ENCODE measurements at regions not wholly inside any gene's neighbourhood (a gene's known extent, or its start where the extent isn't known, plus 50 kb on each side); places are given as distances from the start of the nearest gene placed in this dataset.

DNA sequence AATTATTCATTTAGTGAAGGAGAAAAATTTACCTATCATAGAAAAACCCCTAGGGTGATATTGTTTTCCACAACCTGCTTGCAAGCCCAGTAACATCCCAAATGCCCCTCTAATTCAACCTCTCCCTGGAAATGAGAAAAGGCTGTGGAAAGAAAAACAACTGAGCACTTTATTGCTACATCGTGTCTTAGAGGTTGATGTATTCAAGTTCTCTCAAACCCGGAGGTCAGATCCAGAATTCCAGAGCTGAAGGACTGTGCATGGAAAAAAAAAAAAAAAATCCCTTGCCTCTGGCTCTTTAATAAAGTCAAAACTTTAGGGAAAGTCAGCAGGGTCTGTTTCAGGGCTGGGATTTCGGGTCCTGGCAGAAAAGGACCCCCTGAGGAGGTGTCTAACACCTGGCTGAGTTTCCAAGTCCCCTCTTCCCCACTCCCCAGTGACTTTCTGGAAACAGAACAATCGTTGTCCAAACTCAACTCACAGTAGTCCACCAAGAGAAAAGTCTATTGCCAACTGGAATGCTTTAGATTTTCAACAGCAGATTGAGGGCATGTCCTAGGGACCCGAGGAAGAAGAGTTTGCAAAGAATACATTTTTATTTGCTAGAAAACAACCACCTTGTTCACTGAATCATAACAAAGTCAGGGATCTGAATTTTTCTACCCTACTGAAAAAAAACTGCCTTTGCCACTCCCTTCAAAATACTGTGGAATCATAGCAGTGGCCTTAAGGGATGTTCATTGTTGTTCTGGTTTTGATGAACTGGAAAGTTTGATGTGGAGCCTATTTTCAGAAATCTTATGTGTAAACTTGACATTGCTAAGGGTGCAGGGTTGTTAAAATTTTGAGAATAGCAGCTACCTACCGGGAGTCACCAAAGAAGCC is 207.5 kb upstream of the ADAMTS9 start:
- TF ChIP-seq, protein P1, sequence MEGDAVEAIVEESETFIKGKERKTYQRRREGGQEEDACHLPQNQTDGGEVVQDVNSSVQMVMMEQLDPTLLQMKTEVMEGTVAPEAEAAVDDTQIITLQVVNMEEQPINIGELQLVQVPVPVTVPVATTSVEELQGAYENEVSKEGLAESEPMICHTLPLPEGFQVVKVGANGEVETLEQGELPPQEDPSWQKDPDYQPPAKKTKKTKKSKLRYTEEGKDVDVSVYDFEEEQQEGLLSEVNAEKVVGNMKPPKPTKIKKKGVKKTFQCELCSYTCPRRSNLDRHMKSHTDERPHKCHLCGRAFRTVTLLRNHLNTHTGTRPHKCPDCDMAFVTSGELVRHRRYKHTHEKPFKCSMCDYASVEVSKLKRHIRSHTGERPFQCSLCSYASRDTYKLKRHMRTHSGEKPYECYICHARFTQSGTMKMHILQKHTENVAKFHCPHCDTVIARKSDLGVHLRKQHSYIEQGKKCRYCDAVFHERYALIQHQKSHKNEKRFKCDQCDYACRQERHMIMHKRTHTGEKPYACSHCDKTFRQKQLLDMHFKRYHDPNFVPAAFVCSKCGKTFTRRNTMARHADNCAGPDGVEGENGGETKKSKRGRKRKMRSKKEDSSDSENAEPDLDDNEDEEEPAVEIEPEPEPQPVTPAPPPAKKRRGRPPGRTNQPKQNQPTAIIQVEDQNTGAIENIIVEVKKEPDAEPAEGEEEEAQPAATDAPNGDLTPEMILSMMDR (IDR thresholded peaks at IDR 0.05): no peak
- H3K36me3 Mint-ChIP-seq (ENCODE audit: low read depth): no peaks in the 10 kb centered on the region
- H3K27me3 Mint-ChIP-seq: no peaks in the 10 kb centered on the region
- intact Hi-C loops (cut with micrococcal nuclease): no loop called here
- POLR2A ChIA-PET: no interaction called here
- H3K9me3 Mint-ChIP-seq: peaks cover 2% of the 10 kb centered on the region
- H3K27ac Mint-ChIP-seq: no peak overlapping the region
- CTCF ChIA-PET: no interaction called here
- no peak for DNase-seq
- no peaks in the 10 kb centered on the region for H3K4me1 Mint-ChIP-seq
- H3K4me3 Mint-ChIP-seq: no peak overlapping the region
- no peak for ATAC-seq (ENCODE audit: low read depth)

DNA sequence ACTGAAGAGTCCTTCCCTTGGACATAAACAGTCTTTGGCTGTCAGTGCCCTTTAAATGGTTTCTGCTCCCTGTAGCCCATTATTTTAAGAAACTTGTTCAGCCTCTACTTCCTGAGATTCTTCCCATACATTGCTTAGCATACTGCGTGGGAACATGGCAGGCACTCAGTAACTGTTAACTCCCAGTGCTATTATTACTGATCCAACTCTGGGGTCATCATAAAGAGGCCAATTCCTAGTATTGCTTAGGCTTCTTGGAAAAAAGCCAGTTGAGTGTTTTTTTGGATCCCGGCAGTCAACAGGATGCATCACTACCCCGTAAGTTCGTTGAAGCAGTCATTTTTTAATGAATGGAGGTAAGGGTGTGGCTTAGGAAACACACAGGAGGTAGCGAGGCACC is 206.2 kb upstream of the ADAMTS9 start:
- H3K9me3 Mint-ChIP-seq: peaks cover 2% of the 10 kb centered on the region

GRCh38 chr3:64892671-64893309 is 205.0 kb upstream of the ADAMTS9 start:
- no peak overlapping the region for H3K4me3 Mint-ChIP-seq
- no peaks in the 10 kb centered on the region for H3K27me3 Mint-ChIP-seq
- H3K4me1 Mint-ChIP-seq: no peaks in the 10 kb centered on the region
- H3K27ac Mint-ChIP-seq: no peak overlapping the region
- CTCF ChIA-PET: no interaction called here
- DNase-seq (no peak), ATAC-seq (ENCODE audit: low read depth) (no peak)
- TF ChIP-seq, protein P1 (IDR thresholded peaks at IDR 0.05): no peak
- no peaks in the 10 kb centered on the region for H3K36me3 Mint-ChIP-seq (ENCODE audit: low read depth)
- intact Hi-C loops (cut with micrococcal nuclease): no loop called here
- no peaks in the 10 kb centered on the region for H3K9me3 Mint-ChIP-seq
- POLR2A ChIA-PET: no interaction called here

More for the DNA sequence above, 206.2 kb upstream of the ADAMTS9 start:
- intact Hi-C loops (cut with micrococcal nuclease): no loop called here
- ATAC-seq (ENCODE audit: low read depth) (no peak), DNase-seq (no peak)
- no peak overlapping the region for H3K4me3 Mint-ChIP-seq
- TF ChIP-seq, protein P1 (IDR thresholded peaks at IDR 0.05): no peak
- no peaks in the 10 kb centered on the region for H3K27me3 Mint-ChIP-seq
- H3K36me3 Mint-ChIP-seq (ENCODE audit: low read depth): no peaks in the 10 kb centered on the region
- no peaks in the 10 kb centered on the region for H3K4me1 Mint-ChIP-seq
- H3K27ac Mint-ChIP-seq: no peak overlapping the region
- POLR2A ChIA-PET: no interaction called here
- CTCF ChIA-PET: no interaction called here

GRCh38 chr3:64891021-64891420 is 203.2 kb upstream of the ADAMTS9 start:
- Mint-ChIP-seq H3K27me3 (no peaks in the 10 kb centered on the region), H3K9me3 (peaks cover 3% of the 10 kb centered on the region), H3K27ac (no peak overlapping the region), H3K4me1 (no peaks in the 10 kb centered on the region), H3K36me3 (ENCODE audit: low read depth) (no peaks in the 10 kb centered on the region), H3K4me3 (no peak overlapping the region)
- DNase-seq: no peak
- CTCF ChIA-PET: no interaction called here
- no peak for ATAC-seq (ENCODE audit: low read depth)
- POLR2A ChIA-PET: no interaction called here
- TF ChIP-seq, protein P1 (IDR thresholded peaks at IDR 0.05): no peak
- intact Hi-C loops (cut with micrococcal nuclease): no loop called here

- no peaks in the 10 kb centered on the region for H3K27me3 Mint-ChIP-seq
- POLR2A ChIA-PET: no interaction called here
- ATAC-seq (ENCODE audit: low read depth) (no peak), DNase-seq (no peak)
- peaks cover 5% of the 10 kb centered on the region for H3K9me3 Mint-ChIP-seq
- intact Hi-C loops (cut with micrococcal nuclease): no loop called here
- no peaks in the 10 kb centered on the region for H3K36me3 Mint-ChIP-seq (ENCODE audit: low read depth)
- no peak overlapping the region for H3K4me3 Mint-ChIP-seq
- CTCF ChIA-PET: no interaction called here
- H3K27ac Mint-ChIP-seq: no peak overlapping the region
- TF ChIP-seq, protein P1 (IDR thresholded peaks at IDR 0.05): no peak
- no peaks in the 10 kb centered on the region for H3K4me1 Mint-ChIP-seq
These were observed 202.7 kb upstream of the ADAMTS9 start for GRCh38 chr3:64890466-64890865.
